Cardiac fibroblast (primary cell): ENCODE measurements at regions not wholly inside any gene's neighbourhood (a gene's known extent, or its start where the extent isn't known, plus 50 kb on each side); places are given as distances from the start of the nearest gene placed in this dataset.
A peak's percentile ranks its signal among the peaks of the same experiment; 100 is the strongest.

Experiments
- DNase-seq, 2 donors: peaks; one replicate each; pipeline versions ENCODE4 v3.0.0 to v3.0.0-alpha.2; 2010; ENCODE audit warnings: low read depth in 2 of 2
- H3K4me3 ChIP-seq, 2 donors: replicated peaks in 1 of 2; 1 replicate in 1 of 2; 2 replicates in 1 of 2; pipeline ENCODE4 v1.5.1; 2011; ENCODE audit warnings: low read depth in 2 of 2, low read length in 2 of 2, mild to moderate bottlenecking in 2 of 2, moderate library complexity in 1 of 2
- CTCF ChIP-seq: IDR thresholded peaks from one replicate; pipeline ENCODE4 v1.5.1; 2011; ENCODE audit warnings: low read depth, mild to moderate bottlenecking, low read length, inconsistent platforms

- no peak for DNase-seq
- H3K4me3 ChIP-seq, result no peak overlapping the region
- TF ChIP-seq CTCF, result no peak
Observed at GRCh38 chr1:58398714-58399113, 147.8 kb downstream of the OMA1 start.

GRCh38 chr1:58397187-58397820 lies 149.2 kb downstream of the OMA1 start:
- TF ChIP-seq CTCF, result no peak
- no peak overlapping the region for H3K4me3 ChIP-seq
- DNase-seq, result peak in 1 of 2 donors; percentile 71

GRCh38 chr1:58396150-58396549 lies 150.4 kb downstream of the OMA1 start:
- H3K4me3 ChIP-seq, result no peak overlapping the region
- no peak for DNase-seq
- no peak for TF ChIP-seq CTCF

GRCh38 chr1:58395355-58395754 lies 151.2 kb downstream of the OMA1 start:
- peak; percentile 88 to 89 for DNase-seq
- no peak overlapping the region for H3K4me3 ChIP-seq
- no peak for TF ChIP-seq CTCF

- H3K4me3 ChIP-seq, result no peak overlapping the region
- TF ChIP-seq CTCF, result no peak
- no peak for DNase-seq
Observed at GRCh38 chr1:58392083-58392482, 154.4 kb downstream of the OMA1 start.

- H3K4me3 ChIP-seq, result no peak overlapping the region
- DNase-seq, result no peak
- TF ChIP-seq CTCF, result no peak
Observed at GRCh38 chr1:58391514-58391913, 155.0 kb downstream of the OMA1 start.

GRCh38 chr1:58391056-58391455 lies 155.5 kb downstream of the OMA1 start:
- no peak overlapping the region for H3K4me3 ChIP-seq
- no peak for DNase-seq
- no peak for TF ChIP-seq CTCF
